GM12878 (cell line): ENCODE measurements at regions not wholly inside any gene's neighbourhood (a gene's known extent, or its start where the extent isn't known, plus 50 kb on each side); places are given as distances from the start of the nearest gene placed in this dataset.

Source experiments
- ATAC-seq: fragments of 200-7000 bp; cut with Tn5 transposase; 3 replicates; pipeline ENCODE4 v1.9.1; 2020; ENCODE audit warnings: mild to moderate bottlenecking, moderate library complexity
- BruUV-seq: library from RNA; stranded (reverse); fragments of 400-500 nt; replicated peaks from 2 replicates; lab custom pipeline; 2021; lab: Mats Ljungman, UMichigan
- CTCF ChIA-PET: fragments of 300-600 bp; sonication (Branson Sonifier 250); formaldehyde crosslinking; extraction: SDS; loops from one replicate; lab custom pipeline; 2021; ENCODE audit warnings: inconsistent platforms; lab: Yijun Ruan, JAX
- POLR2A ChIA-PET: fragments of 350-600 bp; formaldehyde crosslinking; extraction: SDS; loops from one replicate; lab custom pipeline; 2021; ENCODE audit warnings: inconsistent platforms; lab: Charles Lee
- RAD21 ChIA-PET: fragments of 300-600 bp; sonication (Branson Sonifier 250); formaldehyde crosslinking; loops from one replicate; lab custom pipeline; 2023; ENCODE audit warnings: antibody characterized with exemption; ENCODE audit not compliant: unreplicated experiment; lab: Charles Lee
- SMC1A ChIA-PET: fragments of 300-600 bp; sonication (Branson Sonifier 250); formaldehyde crosslinking; loops from one replicate; lab custom pipeline; 2023; ENCODE audit not compliant: unreplicated experiment, uncharacterized antibody; lab: Charles Lee
- DNase-seq: peaks from one replicate; pipeline ENCODE4 v3.0.0-alpha.2; 2011; ENCODE audit warnings: low read depth, low spot score
- FAIRE-seq: peaks from 3 replicates; lab custom pipeline; 2011; peaks lifted over from hg19 to GRCh38; lab: Jason Lieb, UNC
- H2AFZ ChIP-seq: 2 replicates; pipeline ENCODE4 v1.6.0; 2011; ENCODE audit warnings: low read depth, low read length, control low read depth; ENCODE audit not compliant: control insufficient read depth
- H3K27ac ChIP-seq: 2 replicates; pipeline ENCODE4 v1.5.1; 2011; ENCODE audit warnings: control low read depth; ENCODE audit not compliant: control insufficient read depth, insufficient read depth
- H3K27me3 ChIP-seq, 2 experiments: replicated peaks in 1 of 2; 2 replicates each; pipeline versions ENCODE4 v1.6.0 to v1.6.1; 2011; ENCODE audit warnings: low read length in 1 of 2; ENCODE audit not compliant: control insufficient read depth in 2 of 2, insufficient read depth in 2 of 2
- H3K36me3 ChIP-seq, 2 experiments: 2 replicates each; pipeline ENCODE4 v1.5.1; 2011; ENCODE audit warnings: low read length in 1 of 2; ENCODE audit not compliant: control insufficient read depth in 2 of 2, insufficient read depth in 2 of 2
- H3K4me1 ChIP-seq: 2 replicates; pipeline ENCODE4 v1.6.1; 2011; ENCODE audit warnings: mild to moderate bottlenecking, low read length, moderate library complexity, mixed read lengths; ENCODE audit not compliant: control insufficient read depth, insufficient read depth
- H3K4me2 ChIP-seq: 2 replicates; pipeline ENCODE4 v1.6.0; 2011; ENCODE audit warnings: control low read depth; ENCODE audit not compliant: control insufficient read depth, insufficient read depth
- H3K4me3 ChIP-seq: fragments of 200-600 bp; sonication (generic); 2 replicates; pipeline ENCODE4 v1.5.1; 2016
- H3K79me2 ChIP-seq: 2 replicates; pipeline ENCODE4 v1.6.0; 2011; ENCODE audit warnings: low read length; ENCODE audit not compliant: control insufficient read depth, insufficient read depth
- H3K9ac ChIP-seq: 2 replicates; pipeline ENCODE4 v1.8.0; 2011; ENCODE audit warnings: low read length, control low read depth, mixed read lengths; ENCODE audit not compliant: control insufficient read depth, insufficient read depth
- H3K9me3 ChIP-seq: replicated peaks from 3 replicates; pipeline ENCODE4 v1.5.1; 2011; ENCODE audit warnings: mild to moderate bottlenecking, low read length; ENCODE audit not compliant: control insufficient read depth, insufficient read depth
- H4K20me1 ChIP-seq: 2 replicates; pipeline ENCODE4 v1.6.0; 2011; ENCODE audit not compliant: control insufficient read depth, insufficient read depth
- CHD2 ChIP-seq: IDR thresholded peaks from 2 replicates; pipeline ENCODE4 v1.6.1; 2011; ENCODE audit warnings: low read depth, low read length, improper control_type of control experiment, borderline replicate concordance
- HDAC2 ChIP-seq: fragments of 200-600 bp; sonication (generic); IDR thresholded peaks from 2 replicates; pipeline ENCODE4 v1.6.1; 2017
- HDAC6 ChIP-seq: fragments of 200-600 bp; sonication (generic); IDR thresholded peaks from one replicate; pipeline ENCODE4 v1.8.0; 2017; ENCODE audit warnings: antibody characterized with exemption; ENCODE audit not compliant: unreplicated experiment
- JUND ChIP-seq: IDR thresholded peaks from 2 replicates; pipeline ENCODE4 v1.6.1; 2012; ENCODE audit warnings: low read depth, mild to moderate bottlenecking, low read length, improper control_type of control experiment, moderate library complexity
- MTA2 ChIP-seq: fragments of 450-650 bp; IDR thresholded peaks from 2 replicates; pipeline ENCODE4 v1.6.1; 2016; ENCODE audit warnings: low read depth, mild to moderate bottlenecking, moderate library complexity
- MYB ChIP-seq: fragments of 150-350 bp; IDR thresholded peaks from 2 replicates; pipeline ENCODE4 v1.6.1; 2014; ENCODE audit warnings: mild to moderate bottlenecking, low read depth, low read length, borderline replicate concordance
- NBN ChIP-seq: fragments of 450-650 bp; IDR thresholded peaks from 2 replicates; pipeline ENCODE4 v1.6.1; 2016
- RCOR1 ChIP-seq: conservative IDR thresholded peaks from 2 replicates; pipeline ENCODE4 v1.6.1; 2012; ENCODE audit warnings: low read depth, low read length, improper control_type of control experiment
- SREBF1 ChIP-seq: IDR thresholded peaks from 2 replicates; pipeline ENCODE4 v1.6.1; 2012; ENCODE audit warnings: mild to moderate bottlenecking, low read length
- TAF1 ChIP-seq: IDR thresholded peaks from 2 replicates; pipeline ENCODE4 v1.6.1; 2011; ENCODE audit warnings: mild to moderate bottlenecking, low read depth, low read length, borderline replicate concordance
- TCF12 ChIP-seq: IDR thresholded peaks from 2 replicates; pipeline ENCODE4 v1.6.1; 2011; ENCODE audit warnings: low read depth, mild to moderate bottlenecking, low read length
- ZNF384 ChIP-seq: IDR thresholded peaks from 2 replicates; pipeline ENCODE4 v1.6.1; 2012; ENCODE audit warnings: low read depth, mild to moderate bottlenecking, low read length, improper control_type of control experiment, borderline replicate concordance
- WGBS: methylation state at CpG from one replicate; pipeline ENCODE4 v1.1.6; 2016; ENCODE audit warnings: low lambda C conversion rate; ENCODE audit not compliant: insufficient replicate concordance, insufficient coverage; ENCODE audit errors: missing lambda C conversion rate; 5-methylcytosine and 5-hydroxymethylcytosine counted together
- in situ Hi-C: fragments of 300-500 bp; cut with MboI; formaldehyde crosslinking; loops from 9 replicates; pipeline ENCODE4 v1.14.3; 2018; ENCODE audit warnings: mixed read lengths
- intact Hi-C: fragments of 100-400 bp; cut with micrococcal nuclease; formaldehyde crosslinking; loops from one replicate; pipeline ENCODE4 v1.14.2; 2022; ENCODE audit not compliant: unreplicated experiment
- TF ChIP-seq, protein P1 (sequence below): fragments of 450-650 bp; IDR thresholded peaks from 2 replicates; pipeline ENCODE4 v1.6.1; 2017; ENCODE audit warnings: borderline replicate concordance

DNA sequence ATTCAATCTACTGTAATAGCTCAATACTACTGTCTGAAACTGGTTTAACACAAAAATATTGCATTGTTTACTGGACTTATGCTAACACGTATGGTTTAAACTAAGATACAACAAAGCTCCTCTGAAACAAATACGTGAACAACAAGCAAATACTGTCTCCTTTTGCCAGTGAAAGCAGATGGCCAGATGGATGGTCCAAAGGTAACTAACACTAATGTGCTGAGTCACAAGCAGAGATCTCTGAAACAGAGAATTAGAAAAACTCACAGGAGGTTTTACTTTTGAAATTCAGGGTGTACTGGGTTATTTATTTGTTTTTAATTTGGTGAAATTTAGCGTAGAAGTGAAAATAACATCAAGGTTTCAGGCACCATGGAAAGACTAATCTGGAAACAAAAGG lies 124.3 kb upstream of the SOX4 start:
- ChIA-PET POLR2A (no interaction called here), CTCF (interaction anchor here (1.4 kb wide), 1 partner anchor 517 kb away, joined by 5 read pairs; no protein-coding TSS in a partner anchor), SMC1A (interaction anchor here (0.8 to 1.5 kb wide), 8 partner anchors 9 to 447 kb away, joined by 3 to 7 read pairs (median 4); no protein-coding TSS in a partner anchor), RAD21 (interaction anchor here (0.9 to 1.7 kb wide), 2 partner anchors 117 to 120 kb away, joined by 3 to 4 read pairs; no protein-coding TSS in a partner anchor)
- Histone ChIP-seq H4K20me1 (no peaks in the 10 kb centered on the region), H3K4me3 (no peak overlapping the region), H3K27me3 (no peaks in the 10 kb centered on the region), H3K4me1 (no peaks in the 10 kb centered on the region), H3K27ac (no peak overlapping the region), H3K9me3 (no peaks in the 10 kb centered on the region), H3K4me2 (no peak overlapping the region), H2AFZ (no peak overlapping the region), H3K36me3 (no peaks in the 10 kb centered on the region), H3K79me2 (no peaks in the 10 kb centered on the region), H3K9ac (no peak overlapping the region)
- DNase-seq (no peak), ATAC-seq (no peak), FAIRE-seq (no peak)
- intact Hi-C loops, result no loop called here
- no TSS peak for BruUV-seq
- WGBS, result 53% methylated on average over 3 of the region's 3 CpGs
- in situ Hi-C loops, result no loop called here
- TF ChIP-seq TCF12 (no peak), NBN (no peak), MYB (no peak), HDAC6 (no peak), JUND (no peak), CHD2 (no peak), ZNF384 (no peak), SREBF1 (no peak), RCOR1 (no peak), HDAC2 (no peak), MTA2 (no peak), TAF1 (no peak)
- TF ChIP-seq, protein P1, sequence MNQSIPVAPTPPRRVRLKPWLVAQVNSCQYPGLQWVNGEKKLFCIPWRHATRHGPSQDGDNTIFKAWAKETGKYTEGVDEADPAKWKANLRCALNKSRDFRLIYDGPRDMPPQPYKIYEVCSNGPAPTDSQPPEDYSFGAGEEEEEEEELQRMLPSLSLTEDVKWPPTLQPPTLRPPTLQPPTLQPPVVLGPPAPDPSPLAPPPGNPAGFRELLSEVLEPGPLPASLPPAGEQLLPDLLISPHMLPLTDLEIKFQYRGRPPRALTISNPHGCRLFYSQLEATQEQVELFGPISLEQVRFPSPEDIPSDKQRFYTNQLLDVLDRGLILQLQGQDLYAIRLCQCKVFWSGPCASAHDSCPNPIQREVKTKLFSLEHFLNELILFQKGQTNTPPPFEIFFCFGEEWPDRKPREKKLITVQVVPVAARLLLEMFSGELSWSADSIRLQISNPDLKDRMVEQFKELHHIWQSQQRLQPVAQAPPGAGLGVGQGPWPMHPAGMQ, result no peak
